ENCODE measurements at regions not wholly inside any gene's neighbourhood (a gene's known extent, or its start where the extent isn't known, plus 50 kb on each side); places are given as distances from the start of the nearest gene placed in this dataset.
A peak's percentile ranks its signal among the peaks of the same experiment; 100 is the strongest.

- Mint-ChIP-seq H3K4me1 (ENCODE audit: unreplicated experiment) (peaks cover 11% of the 10 kb centered on the region), H3K27me3 (ENCODE audit: unreplicated experiment) (no peaks in the 10 kb centered on the region), H3K9me3 (ENCODE audit: unreplicated experiment) (no peaks in the 10 kb centered on the region), H3K27ac (ENCODE audit: unreplicated experiment) (no peak overlapping the region), H3K4me3 (ENCODE audit: unreplicated experiment) (no peak overlapping the region), H3K36me3 (ENCODE audit: low read depth, unreplicated experiment) (no peaks in the 10 kb centered on the region)
- TF ChIP-seq CTCF (IDR thresholded peaks at IDR 0.05; ENCODE audit: unreplicated experiment): no peak
- no peak for DNase-seq (ENCODE audit: low spot score)
Observed at GRCh38 chr3:171943262-171944117, 95.9 kb upstream of the FNDC3B start.

DNA sequence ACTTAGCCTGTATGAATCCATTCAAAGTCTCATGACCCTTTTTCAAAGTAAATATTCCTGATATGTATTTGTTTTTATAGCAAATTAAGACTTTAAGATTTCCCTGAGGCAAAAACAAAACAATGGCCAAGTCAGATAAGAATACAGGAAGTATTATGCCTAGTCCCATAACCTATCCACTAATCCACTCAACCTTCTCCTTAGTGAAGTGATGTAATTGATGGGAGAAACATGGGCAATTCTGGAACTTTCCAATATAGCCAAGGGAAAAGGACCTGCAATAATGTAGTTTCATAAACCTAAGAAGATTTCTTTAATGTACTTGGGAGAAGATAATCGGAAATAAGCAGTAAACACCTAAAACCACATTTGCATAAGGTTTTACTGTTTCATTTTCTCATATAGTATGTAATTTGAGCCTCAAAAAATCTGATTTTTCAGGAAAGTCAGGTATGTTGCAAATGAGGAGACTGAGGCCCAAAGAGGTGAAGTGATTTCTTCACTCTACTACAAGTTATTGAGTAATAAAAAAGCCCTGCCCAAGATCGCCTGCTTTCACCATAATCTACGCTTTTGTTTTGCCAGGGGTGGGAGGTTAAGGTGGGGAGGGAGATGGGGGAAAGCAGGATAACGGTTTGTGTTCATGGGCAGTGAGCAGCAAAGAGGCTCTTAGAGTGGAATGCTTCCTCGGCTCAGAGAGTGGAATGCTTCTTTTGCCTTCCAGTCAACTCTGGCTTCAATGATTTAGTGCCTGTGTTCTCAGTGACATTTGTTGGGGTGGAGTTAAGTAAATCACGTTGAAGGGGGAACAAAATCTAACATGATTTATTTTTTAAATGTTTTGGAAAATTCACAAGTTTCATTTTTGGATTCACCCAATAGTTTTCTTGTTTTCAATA, 95.0 kb upstream of the FNDC3B start:
- no peak for DNase-seq (ENCODE audit: low spot score)
- H3K27me3 Mint-ChIP-seq (ENCODE audit: unreplicated experiment): no peaks in the 10 kb centered on the region
- H3K27ac Mint-ChIP-seq (ENCODE audit: unreplicated experiment): peak overlapping the region; percentile 61
- no peak for TF ChIP-seq CTCF (IDR thresholded peaks at IDR 0.05; ENCODE audit: unreplicated experiment)
- H3K36me3 Mint-ChIP-seq (ENCODE audit: low read depth, unreplicated experiment): no peaks in the 10 kb centered on the region
- peaks cover 11% of the 10 kb centered on the region for H3K4me1 Mint-ChIP-seq (ENCODE audit: unreplicated experiment)
- no peaks in the 10 kb centered on the region for H3K9me3 Mint-ChIP-seq (ENCODE audit: unreplicated experiment)
- H3K4me3 Mint-ChIP-seq (ENCODE audit: unreplicated experiment): no peak overlapping the region

- DNase-seq (ENCODE audit: low spot score): no peak
- no peaks in the 10 kb centered on the region for H3K9me3 Mint-ChIP-seq (ENCODE audit: unreplicated experiment)
- peaks cover 2% of the 10 kb centered on the region for H3K27me3 Mint-ChIP-seq (ENCODE audit: unreplicated experiment)
- no peaks in the 10 kb centered on the region for H3K36me3 Mint-ChIP-seq (ENCODE audit: low read depth, unreplicated experiment)
- no peak overlapping the region for H3K27ac Mint-ChIP-seq (ENCODE audit: unreplicated experiment)
- TF ChIP-seq CTCF (IDR thresholded peaks at IDR 0.05; ENCODE audit: unreplicated experiment): no peak
- peaks cover 23% of the 10 kb centered on the region for H3K4me1 Mint-ChIP-seq (ENCODE audit: unreplicated experiment)
- no peak overlapping the region for H3K4me3 Mint-ChIP-seq (ENCODE audit: unreplicated experiment)
Observed at GRCh38 chr3:171948674-171949073, 90.7 kb upstream of the FNDC3B start.

GRCh38 chr3:171949554-171949953, 89.8 kb upstream of the FNDC3B start:
- Mint-ChIP-seq H3K9me3 (ENCODE audit: unreplicated experiment) (no peaks in the 10 kb centered on the region), H3K4me3 (ENCODE audit: unreplicated experiment) (no peak overlapping the region), H3K36me3 (ENCODE audit: low read depth, unreplicated experiment) (no peaks in the 10 kb centered on the region), H3K4me1 (ENCODE audit: unreplicated experiment) (peaks cover 25% of the 10 kb centered on the region), H3K27ac (ENCODE audit: unreplicated experiment) (no peak overlapping the region), H3K27me3 (ENCODE audit: unreplicated experiment) (peaks cover 2% of the 10 kb centered on the region)
- TF ChIP-seq CTCF (IDR thresholded peaks at IDR 0.05; ENCODE audit: unreplicated experiment): no peak
- DNase-seq (ENCODE audit: low spot score): no peak

All from endothelial cell (in vitro differentiated cells).